ENCODE measurements at regions not wholly inside any gene's neighbourhood (a gene's known extent, or its start where the extent isn't known, plus 50 kb on each side); places are given as distances from the start of the nearest gene placed in this dataset.
A peak's percentile ranks its signal among the peaks of the same experiment; 100 is the strongest.
"Not testable (repeated sequence)": the region's sequence is repeated elsewhere in the genome, so short reads cannot be mapped to it uniquely, and the experiment has no call there.

- FAIRE-seq: peak; percentile 53
- Histone ChIP-seq H3K27me3 (ENCODE audit: control insufficient read depth in 3 of 3, insufficient read depth in 3 of 3, low read length in 3 of 3) (no peaks in the 10 kb centered on the region), H3K9me3 (ENCODE audit: control insufficient read depth in 2 of 2, insufficient read depth in 1 of 2, low read depth in 1 of 2, low read length in 1 of 2) (no peaks in the 10 kb centered on the region), H3K36me3 (ENCODE audit: control insufficient read depth in 3 of 3, insufficient read depth in 2 of 3, low read depth in 1 of 3, low read length in 3 of 3) (no peaks in the 10 kb centered on the region), H3K4me3 (ENCODE audit: low read depth in 1 of 3, low read length in 3 of 3) (no peak overlapping the region), H3K27ac (ENCODE audit: low read depth in 1 of 3, low read length in 2 of 3) (no peak overlapping the region), H3K4me1 (ENCODE audit: control insufficient read depth in 3 of 3, insufficient read depth in 2 of 3, low read depth in 1 of 3, low read length in 2 of 3) (no peaks in the 10 kb centered on the region)
- DNase-seq: no peak
- 65 to 81% (median 78%) methylated on average over 2 of the region's 2 CpGs for WGBS, 3 donors
Measured at GRCh38 chr1:182157187-182157586, 95.7 kb upstream of the ZNF648 start.

GRCh38 chr1:182154425-182154824 is 92.9 kb upstream of the ZNF648 start:
- 91 to 100% (median 95%) methylated on average over 1 of the region's 1 CpG for WGBS, 3 donors
- H3K9me3 ChIP-seq (ENCODE audit: control insufficient read depth in 2 of 2, insufficient read depth in 1 of 2, low read depth in 1 of 2, low read length in 1 of 2); H3K27ac ChIP-seq (ENCODE audit: low read depth in 1 of 3, low read length in 2 of 3); H3K4me1 ChIP-seq (ENCODE audit: control insufficient read depth in 3 of 3, insufficient read depth in 2 of 3, low read depth in 1 of 3, low read length in 2 of 3); DNase-seq; FAIRE-seq; H3K36me3 ChIP-seq (ENCODE audit: control insufficient read depth in 3 of 3, insufficient read depth in 2 of 3, low read depth in 1 of 3, low read length in 3 of 3); H3K27me3 ChIP-seq (ENCODE audit: control insufficient read depth in 3 of 3, insufficient read depth in 3 of 3, low read length in 3 of 3); H3K4me3 ChIP-seq (ENCODE audit: low read depth in 1 of 3, low read length in 3 of 3): not testable (repeated sequence)

GRCh38 chr1:182149411-182149965 is 88.0 kb upstream of the ZNF648 start:
- H3K27ac ChIP-seq (ENCODE audit: low read depth in 1 of 3, low read length in 2 of 3): peak overlapping the region in 1 of 3 donors; percentile 56
- H3K4me1 ChIP-seq (ENCODE audit: control insufficient read depth in 3 of 3, insufficient read depth in 2 of 3, low read depth in 1 of 3, low read length in 2 of 3): peaks cover 0 to 3% (median 0%) of the 10 kb centered on the region in 3 donors
- 69 to 86% (median 72%) methylated on average over 6 of the region's 6 CpGs for WGBS, 3 donors
- no peak overlapping the region for H3K4me3 ChIP-seq (ENCODE audit: low read depth in 1 of 3, low read length in 3 of 3)
- no peak for FAIRE-seq
- H3K9me3 ChIP-seq (ENCODE audit: control insufficient read depth in 2 of 2, insufficient read depth in 1 of 2, low read depth in 1 of 2, low read length in 1 of 2): no peaks in the 10 kb centered on the region
- DNase-seq: no peak
- H3K36me3 ChIP-seq (ENCODE audit: control insufficient read depth in 3 of 3, insufficient read depth in 2 of 3, low read depth in 1 of 3, low read length in 3 of 3): no peaks in the 10 kb centered on the region
- H3K27me3 ChIP-seq (ENCODE audit: control insufficient read depth in 3 of 3, insufficient read depth in 3 of 3, low read length in 3 of 3): no peaks in the 10 kb centered on the region

- H3K36me3 ChIP-seq (ENCODE audit: control insufficient read depth in 3 of 3, insufficient read depth in 2 of 3, low read depth in 1 of 3, low read length in 3 of 3): no peaks in the 10 kb centered on the region
- H3K4me3 ChIP-seq (ENCODE audit: low read depth in 1 of 3, low read length in 3 of 3): no peak overlapping the region
- H3K27me3 ChIP-seq (ENCODE audit: control insufficient read depth in 3 of 3, insufficient read depth in 3 of 3, low read length in 3 of 3): no peaks in the 10 kb centered on the region
- H3K27ac ChIP-seq (ENCODE audit: low read depth in 1 of 3, low read length in 2 of 3): peak overlapping the region in 1 of 3 donors; percentile 42
- WGBS, 3 donors: 88 to 92% (median 91%) methylated on average over 5 of the region's 5 CpGs
- DNase-seq (no peak), FAIRE-seq (no peak)
- no peaks in the 10 kb centered on the region for H3K9me3 ChIP-seq (ENCODE audit: control insufficient read depth in 2 of 2, insufficient read depth in 1 of 2, low read depth in 1 of 2, low read length in 1 of 2)
- H3K4me1 ChIP-seq (ENCODE audit: control insufficient read depth in 3 of 3, insufficient read depth in 2 of 3, low read depth in 1 of 3, low read length in 2 of 3): peaks cover 0 to 13% (median 0%) of the 10 kb centered on the region in 3 donors
Measured at GRCh38 chr1:182147951-182148350, 86.4 kb upstream of the ZNF648 start.

- FAIRE-seq (no peak), DNase-seq (no peak)
- H3K9me3 ChIP-seq (ENCODE audit: control insufficient read depth in 2 of 2, insufficient read depth in 1 of 2, low read depth in 1 of 2, low read length in 1 of 2): no peaks in the 10 kb centered on the region
- H3K36me3 ChIP-seq (ENCODE audit: control insufficient read depth in 3 of 3, insufficient read depth in 2 of 3, low read depth in 1 of 3, low read length in 3 of 3): no peaks in the 10 kb centered on the region
- H3K4me3 ChIP-seq (ENCODE audit: low read depth in 1 of 3, low read length in 3 of 3): no peak overlapping the region
- H3K4me1 ChIP-seq (ENCODE audit: control insufficient read depth in 3 of 3, insufficient read depth in 2 of 3, low read depth in 1 of 3, low read length in 2 of 3): peaks cover 0 to 13% (median 0%) of the 10 kb centered on the region in 3 donors
- no peak overlapping the region for H3K27ac ChIP-seq (ENCODE audit: low read depth in 1 of 3, low read length in 2 of 3)
- H3K27me3 ChIP-seq (ENCODE audit: control insufficient read depth in 3 of 3, insufficient read depth in 3 of 3, low read length in 3 of 3): no peaks in the 10 kb centered on the region
- 80 to 87% (median 86%) methylated on average over 4 of the region's 4 CpGs for WGBS, 3 donors
Measured at GRCh38 chr1:182147136-182147820, 85.8 kb upstream of the ZNF648 start.

GRCh38 chr1:182146286-182146685 is 84.8 kb upstream of the ZNF648 start:
- 74 to 76% (median 74%) methylated on average over 5 of the region's 5 CpGs for WGBS, 3 donors
- FAIRE-seq (no peak), DNase-seq (no peak)
- Histone ChIP-seq H3K4me3 (ENCODE audit: low read depth in 1 of 3, low read length in 3 of 3) (no peak overlapping the region), H3K36me3 (ENCODE audit: control insufficient read depth in 3 of 3, insufficient read depth in 2 of 3, low read depth in 1 of 3, low read length in 3 of 3) (no peaks in the 10 kb centered on the region), H3K27ac (ENCODE audit: low read depth in 1 of 3, low read length in 2 of 3) (peak overlapping the region in 1 of 3 donors; percentile 48), H3K9me3 (ENCODE audit: control insufficient read depth in 2 of 2, insufficient read depth in 1 of 2, low read depth in 1 of 2, low read length in 1 of 2) (no peaks in the 10 kb centered on the region), H3K27me3 (ENCODE audit: control insufficient read depth in 3 of 3, insufficient read depth in 3 of 3, low read length in 3 of 3) (no peaks in the 10 kb centered on the region), H3K4me1 (ENCODE audit: control insufficient read depth in 3 of 3, insufficient read depth in 2 of 3, low read depth in 1 of 3, low read length in 2 of 3) (peaks cover 0 to 13% (median 0%) of the 10 kb centered on the region in 3 donors)

GRCh38 chr1:182145441-182145840 is 83.9 kb upstream of the ZNF648 start:
- no peak for FAIRE-seq
- DNase-seq: no peak
- Histone ChIP-seq H3K27ac (ENCODE audit: low read depth in 1 of 3, low read length in 2 of 3) (peak overlapping the region in 1 of 3 donors; percentile 89), H3K27me3 (ENCODE audit: control insufficient read depth in 3 of 3, insufficient read depth in 3 of 3, low read length in 3 of 3) (no peaks in the 10 kb centered on the region), H3K4me1 (ENCODE audit: control insufficient read depth in 3 of 3, insufficient read depth in 2 of 3, low read depth in 1 of 3, low read length in 2 of 3) (peaks cover 0 to 13% (median 0%) of the 10 kb centered on the region in 3 donors), H3K9me3 (ENCODE audit: control insufficient read depth in 2 of 2, insufficient read depth in 1 of 2, low read depth in 1 of 2, low read length in 1 of 2) (no peaks in the 10 kb centered on the region), H3K36me3 (ENCODE audit: control insufficient read depth in 3 of 3, insufficient read depth in 2 of 3, low read depth in 1 of 3, low read length in 3 of 3) (no peaks in the 10 kb centered on the region), H3K4me3 (ENCODE audit: low read depth in 1 of 3, low read length in 3 of 3) (no peak overlapping the region)
- 83 to 96% (median 88%) methylated on average over 5 of the region's 5 CpGs for WGBS, 3 donors

GRCh38 chr1:182144646-182145030 is 83.1 kb upstream of the ZNF648 start:
- Histone ChIP-seq H3K36me3 (ENCODE audit: control insufficient read depth in 3 of 3, insufficient read depth in 2 of 3, low read depth in 1 of 3, low read length in 3 of 3) (no peaks in the 10 kb centered on the region), H3K27me3 (ENCODE audit: control insufficient read depth in 3 of 3, insufficient read depth in 3 of 3, low read length in 3 of 3) (no peaks in the 10 kb centered on the region), H3K9me3 (ENCODE audit: control insufficient read depth in 2 of 2, insufficient read depth in 1 of 2, low read depth in 1 of 2, low read length in 1 of 2) (no peaks in the 10 kb centered on the region), H3K4me1 (ENCODE audit: control insufficient read depth in 3 of 3, insufficient read depth in 2 of 3, low read depth in 1 of 3, low read length in 2 of 3) (peaks cover 0 to 13% (median 0%) of the 10 kb centered on the region in 3 donors), H3K4me3 (ENCODE audit: low read depth in 1 of 3, low read length in 3 of 3) (no peak overlapping the region), H3K27ac (ENCODE audit: low read depth in 1 of 3, low read length in 2 of 3) (peak overlapping the region in 2 of 3 donors; percentile 66 to 89)
- WGBS, 3 donors: 56 to 65% (median 64%) methylated on average over 3 of the region's 3 CpGs
- DNase-seq (no peak), FAIRE-seq (no peak)
